ENCODE measurements at regions not wholly inside any gene's neighbourhood (a gene's known extent, or its start where the extent isn't known, plus 50 kb on each side); places are given as distances from the start of the nearest gene placed in this dataset.

GRCh38 chr5:167766957-167767356 is 524.5 kb upstream of the WWC1 start:
- no peaks in the 10 kb centered on the region for H3K27me3 ChIP-seq (ENCODE audit: insufficient read depth, low read length)
- H3K4me1 ChIP-seq (ENCODE audit: insufficient read depth, low read length): peaks cover 2% of the 10 kb centered on the region

GRCh38 chr5:167767795-167768194 is 523.6 kb upstream of the WWC1 start:
- peaks cover 4% of the 10 kb centered on the region for H3K9me3 ChIP-seq (ENCODE audit: low read length)
- no peak overlapping the region for H3K4me3 ChIP-seq (ENCODE audit: low read length)
- H3K4me1 ChIP-seq (ENCODE audit: insufficient read depth, low read length): peaks cover 2% of the 10 kb centered on the region
- H3K36me3 ChIP-seq (ENCODE audit: insufficient read depth, low read length): no peaks in the 10 kb centered on the region
- H2AFZ ChIP-seq (ENCODE audit: low read depth, low read length): no peak overlapping the region
- H3K27me3 ChIP-seq (ENCODE audit: insufficient read depth, low read length): no peaks in the 10 kb centered on the region

More at GRCh38 chr5:167766957-167767356, 524.5 kb upstream of the WWC1 start:
- H3K9me3 ChIP-seq (ENCODE audit: low read length): peaks cover 4% of the 10 kb centered on the region
- no peak overlapping the region for H3K4me3 ChIP-seq (ENCODE audit: low read length)
- H2AFZ ChIP-seq (ENCODE audit: low read depth, low read length): no peak overlapping the region
- no peaks in the 10 kb centered on the region for H3K36me3 ChIP-seq (ENCODE audit: insufficient read depth, low read length)

GRCh38 chr5:167769846-167770413 is 521.5 kb upstream of the WWC1 start:
- Histone ChIP-seq H3K4me1 (ENCODE audit: insufficient read depth, low read length) (peaks cover 2% of the 10 kb centered on the region), H3K36me3 (ENCODE audit: insufficient read depth, low read length) (no peaks in the 10 kb centered on the region), H3K4me3 (ENCODE audit: low read length) (no peak overlapping the region), H3K27me3 (ENCODE audit: insufficient read depth, low read length) (no peaks in the 10 kb centered on the region), H3K9me3 (ENCODE audit: low read length) (peaks cover 4% of the 10 kb centered on the region), H2AFZ (ENCODE audit: low read depth, low read length) (no peak overlapping the region)

GRCh38 chr5:167770461-167770860 is 521.0 kb upstream of the WWC1 start:
- H3K36me3 ChIP-seq (ENCODE audit: insufficient read depth, low read length): no peaks in the 10 kb centered on the region
- H2AFZ ChIP-seq (ENCODE audit: low read depth, low read length): no peak overlapping the region
- H3K9me3 ChIP-seq (ENCODE audit: low read length): peaks cover 4% of the 10 kb centered on the region
- no peak overlapping the region for H3K4me3 ChIP-seq (ENCODE audit: low read length)
- H3K4me1 ChIP-seq (ENCODE audit: insufficient read depth, low read length): no peaks in the 10 kb centered on the region
- H3K27me3 ChIP-seq (ENCODE audit: insufficient read depth, low read length): no peaks in the 10 kb centered on the region

GRCh38 chr5:167771571-167771970 is 519.9 kb upstream of the WWC1 start:
- Histone ChIP-seq H3K4me3 (ENCODE audit: low read length) (no peak overlapping the region), H3K36me3 (ENCODE audit: insufficient read depth, low read length) (no peaks in the 10 kb centered on the region), H2AFZ (ENCODE audit: low read depth, low read length) (no peak overlapping the region), H3K27me3 (ENCODE audit: insufficient read depth, low read length) (no peaks in the 10 kb centered on the region), H3K4me1 (ENCODE audit: insufficient read depth, low read length) (no peaks in the 10 kb centered on the region), H3K9me3 (ENCODE audit: low read length) (peaks cover 4% of the 10 kb centered on the region)

GRCh38 chr5:167773668-167774301 is 517.7 kb upstream of the WWC1 start:
- Histone ChIP-seq H2AFZ (ENCODE audit: low read depth, low read length) (no peak overlapping the region), H3K4me1 (ENCODE audit: insufficient read depth, low read length) (no peaks in the 10 kb centered on the region), H3K9me3 (ENCODE audit: low read length) (peaks cover 4% of the 10 kb centered on the region), H3K4me3 (ENCODE audit: low read length) (no peak overlapping the region), H3K36me3 (ENCODE audit: insufficient read depth, low read length) (no peaks in the 10 kb centered on the region), H3K27me3 (ENCODE audit: insufficient read depth, low read length) (no peaks in the 10 kb centered on the region)

- H3K36me3 ChIP-seq (ENCODE audit: insufficient read depth, low read length): no peaks in the 10 kb centered on the region
- H3K27me3 ChIP-seq (ENCODE audit: insufficient read depth, low read length): no peaks in the 10 kb centered on the region
- H3K9me3 ChIP-seq (ENCODE audit: low read length): no peaks in the 10 kb centered on the region
- H3K4me1 ChIP-seq (ENCODE audit: insufficient read depth, low read length): no peaks in the 10 kb centered on the region
- no peak overlapping the region for H2AFZ ChIP-seq (ENCODE audit: low read depth, low read length)
- no peak overlapping the region for H3K4me3 ChIP-seq (ENCODE audit: low read length)
Observed at GRCh38 chr5:167777746-167778145, 513.7 kb upstream of the WWC1 start.

GRCh38 chr5:167778228-167778627 is 513.2 kb upstream of the WWC1 start:
- Histone ChIP-seq H2AFZ (ENCODE audit: low read depth, low read length) (no peak overlapping the region), H3K9me3 (ENCODE audit: low read length) (no peaks in the 10 kb centered on the region), H3K36me3 (ENCODE audit: insufficient read depth, low read length) (no peaks in the 10 kb centered on the region), H3K4me1 (ENCODE audit: insufficient read depth, low read length) (no peaks in the 10 kb centered on the region), H3K4me3 (ENCODE audit: low read length) (no peak overlapping the region), H3K27me3 (ENCODE audit: insufficient read depth, low read length) (no peaks in the 10 kb centered on the region)

GRCh38 chr5:167779644-167780043 is 511.8 kb upstream of the WWC1 start:
- Histone ChIP-seq H2AFZ (ENCODE audit: low read depth, low read length) (no peak overlapping the region), H3K4me3 (ENCODE audit: low read length) (no peak overlapping the region), H3K36me3 (ENCODE audit: insufficient read depth, low read length) (no peaks in the 10 kb centered on the region), H3K4me1 (ENCODE audit: insufficient read depth, low read length) (peaks cover 2% of the 10 kb centered on the region), H3K9me3 (ENCODE audit: low read length) (no peaks in the 10 kb centered on the region), H3K27me3 (ENCODE audit: insufficient read depth, low read length) (no peaks in the 10 kb centered on the region)

GRCh38 chr5:167780177-167780576 is 511.3 kb upstream of the WWC1 start:
- no peaks in the 10 kb centered on the region for H3K27me3 ChIP-seq (ENCODE audit: insufficient read depth, low read length)
- H3K4me3 ChIP-seq (ENCODE audit: low read length): no peak overlapping the region
- H2AFZ ChIP-seq (ENCODE audit: low read depth, low read length): no peak overlapping the region
- peaks cover 2% of the 10 kb centered on the region for H3K4me1 ChIP-seq (ENCODE audit: insufficient read depth, low read length)
- no peaks in the 10 kb centered on the region for H3K9me3 ChIP-seq (ENCODE audit: low read length)
- no peaks in the 10 kb centered on the region for H3K36me3 ChIP-seq (ENCODE audit: insufficient read depth, low read length)

GRCh38 chr5:167783145-167783817 is 508.2 kb upstream of the WWC1 start:
- no peaks in the 10 kb centered on the region for H3K36me3 ChIP-seq (ENCODE audit: insufficient read depth, low read length)
- H3K27me3 ChIP-seq (ENCODE audit: insufficient read depth, low read length): no peaks in the 10 kb centered on the region
- no peak overlapping the region for H2AFZ ChIP-seq (ENCODE audit: low read depth, low read length)
- H3K4me1 ChIP-seq (ENCODE audit: insufficient read depth, low read length): peaks cover 2% of the 10 kb centered on the region
- H3K9me3 ChIP-seq (ENCODE audit: low read length): no peaks in the 10 kb centered on the region
- H3K4me3 ChIP-seq (ENCODE audit: low read length): no peak overlapping the region

- Histone ChIP-seq H3K27me3 (ENCODE audit: insufficient read depth, low read length) (no peaks in the 10 kb centered on the region), H3K4me1 (ENCODE audit: insufficient read depth, low read length) (peaks cover 2% of the 10 kb centered on the region), H3K36me3 (ENCODE audit: insufficient read depth, low read length) (no peaks in the 10 kb centered on the region), H2AFZ (ENCODE audit: low read depth, low read length) (no peak overlapping the region), H3K9me3 (ENCODE audit: low read length) (peaks cover 2% of the 10 kb centered on the region), H3K4me3 (ENCODE audit: low read length) (no peak overlapping the region)
Observed at GRCh38 chr5:167785106-167785505, 506.3 kb upstream of the WWC1 start.

- H3K27me3 ChIP-seq (ENCODE audit: insufficient read depth, low read length): no peaks in the 10 kb centered on the region
- H3K36me3 ChIP-seq (ENCODE audit: insufficient read depth, low read length): no peaks in the 10 kb centered on the region
- H3K4me1 ChIP-seq (ENCODE audit: insufficient read depth, low read length): peaks cover 2% of the 10 kb centered on the region
- H3K9me3 ChIP-seq (ENCODE audit: low read length): peaks cover 2% of the 10 kb centered on the region
- H2AFZ ChIP-seq (ENCODE audit: low read depth, low read length): no peak overlapping the region
- H3K4me3 ChIP-seq (ENCODE audit: low read length): no peak overlapping the region
Observed at GRCh38 chr5:167785901-167786300, 505.5 kb upstream of the WWC1 start.

Data from neuron (in vitro differentiated cells).